ENCODE measurements at regions not wholly inside any gene's neighbourhood (a gene's known extent, or its start where the extent isn't known, plus 50 kb on each side); places are given as distances from the start of the nearest gene placed in this dataset.

DNA sequence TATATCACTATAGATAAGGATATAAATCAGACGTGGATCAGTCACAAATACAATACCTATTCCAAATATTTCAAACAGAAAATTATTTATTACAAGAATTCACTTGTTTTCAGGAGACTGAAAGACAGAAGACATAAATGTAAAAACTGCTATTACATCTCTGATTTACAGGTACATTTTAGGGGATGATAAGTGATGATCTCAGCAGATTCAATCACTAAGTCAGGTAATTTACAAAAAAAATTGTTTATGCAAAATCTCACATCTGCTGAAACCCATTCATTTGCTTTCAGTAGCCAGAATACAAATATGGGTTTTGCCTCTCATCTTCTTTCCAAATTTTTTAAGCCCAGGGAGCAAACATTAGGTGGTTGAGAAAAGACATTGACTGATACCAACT is 1648.4 kb upstream of the RAG2 start:
- Mint-ChIP-seq H3K27ac (ENCODE audit: unreplicated experiment) (no peak overlapping the region), H3K4me3 (ENCODE audit: unreplicated experiment) (no peak overlapping the region), H3K27me3 (ENCODE audit: unreplicated experiment) (no peaks in the 10 kb centered on the region), H3K36me3 (ENCODE audit: unreplicated experiment) (no peaks in the 10 kb centered on the region), H3K4me1 (ENCODE audit: unreplicated experiment) (no peaks in the 10 kb centered on the region), H3K9me3 (ENCODE audit: unreplicated experiment) (no peaks in the 10 kb centered on the region)
- TF ChIP-seq, protein P1, sequence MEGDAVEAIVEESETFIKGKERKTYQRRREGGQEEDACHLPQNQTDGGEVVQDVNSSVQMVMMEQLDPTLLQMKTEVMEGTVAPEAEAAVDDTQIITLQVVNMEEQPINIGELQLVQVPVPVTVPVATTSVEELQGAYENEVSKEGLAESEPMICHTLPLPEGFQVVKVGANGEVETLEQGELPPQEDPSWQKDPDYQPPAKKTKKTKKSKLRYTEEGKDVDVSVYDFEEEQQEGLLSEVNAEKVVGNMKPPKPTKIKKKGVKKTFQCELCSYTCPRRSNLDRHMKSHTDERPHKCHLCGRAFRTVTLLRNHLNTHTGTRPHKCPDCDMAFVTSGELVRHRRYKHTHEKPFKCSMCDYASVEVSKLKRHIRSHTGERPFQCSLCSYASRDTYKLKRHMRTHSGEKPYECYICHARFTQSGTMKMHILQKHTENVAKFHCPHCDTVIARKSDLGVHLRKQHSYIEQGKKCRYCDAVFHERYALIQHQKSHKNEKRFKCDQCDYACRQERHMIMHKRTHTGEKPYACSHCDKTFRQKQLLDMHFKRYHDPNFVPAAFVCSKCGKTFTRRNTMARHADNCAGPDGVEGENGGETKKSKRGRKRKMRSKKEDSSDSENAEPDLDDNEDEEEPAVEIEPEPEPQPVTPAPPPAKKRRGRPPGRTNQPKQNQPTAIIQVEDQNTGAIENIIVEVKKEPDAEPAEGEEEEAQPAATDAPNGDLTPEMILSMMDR (IDR thresholded peaks at IDR 0.05) = no peak
- DNase-seq (ENCODE audit: extremely low spot score, unreplicated experiment) = no peak

DNA sequence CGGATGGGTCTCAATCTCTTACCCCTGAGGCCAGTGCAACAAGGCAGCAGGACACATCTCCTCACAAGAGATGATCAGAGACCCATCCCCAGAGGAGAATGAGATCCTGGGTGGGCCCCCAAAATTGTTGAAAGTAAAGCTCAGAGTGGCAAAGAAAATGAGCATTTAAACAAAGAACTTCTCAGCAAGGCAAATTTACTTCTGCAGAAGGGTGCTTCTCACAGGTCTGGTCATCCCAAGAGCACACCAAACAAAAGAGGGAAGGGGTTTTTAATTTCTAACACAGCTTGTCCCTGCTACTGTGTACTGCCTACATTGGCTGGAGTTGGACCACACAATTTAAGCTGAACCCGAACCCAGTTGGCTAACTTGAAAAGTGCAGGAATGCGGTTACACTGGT is 1628.6 kb upstream of the RAG2 start:
- H3K9me3 Mint-ChIP-seq (ENCODE audit: unreplicated experiment) = peaks cover 48% of the 10 kb centered on the region

GRCh38 chr11:38221295-38221694 is 1623.3 kb upstream of the RAG2 start:
- TF ChIP-seq, protein P1 (IDR thresholded peaks at IDR 0.05) = no peak
- peaks cover 5% of the 10 kb centered on the region for H3K4me1 Mint-ChIP-seq (ENCODE audit: unreplicated experiment)
- no peak overlapping the region for H3K27ac Mint-ChIP-seq (ENCODE audit: unreplicated experiment)
- no peak for DNase-seq (ENCODE audit: extremely low spot score, unreplicated experiment)
- H3K9me3 Mint-ChIP-seq (ENCODE audit: unreplicated experiment) = peaks cover 33% of the 10 kb centered on the region
- H3K4me3 Mint-ChIP-seq (ENCODE audit: unreplicated experiment) = no peak overlapping the region
- H3K36me3 Mint-ChIP-seq (ENCODE audit: unreplicated experiment) = peaks cover 13% of the 10 kb centered on the region
- no peaks in the 10 kb centered on the region for H3K27me3 Mint-ChIP-seq (ENCODE audit: unreplicated experiment)

More for the DNA sequence above, 1628.6 kb upstream of the RAG2 start:
- no peak overlapping the region for H3K4me3 Mint-ChIP-seq (ENCODE audit: unreplicated experiment)
- H3K4me1 Mint-ChIP-seq (ENCODE audit: unreplicated experiment) = no peaks in the 10 kb centered on the region
- peaks cover 20% of the 10 kb centered on the region for H3K36me3 Mint-ChIP-seq (ENCODE audit: unreplicated experiment)
- no peak overlapping the region for H3K27ac Mint-ChIP-seq (ENCODE audit: unreplicated experiment)
- DNase-seq (ENCODE audit: extremely low spot score, unreplicated experiment) = no peak
- TF ChIP-seq, protein P1 (IDR thresholded peaks at IDR 0.05) = no peak
- no peaks in the 10 kb centered on the region for H3K27me3 Mint-ChIP-seq (ENCODE audit: unreplicated experiment)

DNA sequence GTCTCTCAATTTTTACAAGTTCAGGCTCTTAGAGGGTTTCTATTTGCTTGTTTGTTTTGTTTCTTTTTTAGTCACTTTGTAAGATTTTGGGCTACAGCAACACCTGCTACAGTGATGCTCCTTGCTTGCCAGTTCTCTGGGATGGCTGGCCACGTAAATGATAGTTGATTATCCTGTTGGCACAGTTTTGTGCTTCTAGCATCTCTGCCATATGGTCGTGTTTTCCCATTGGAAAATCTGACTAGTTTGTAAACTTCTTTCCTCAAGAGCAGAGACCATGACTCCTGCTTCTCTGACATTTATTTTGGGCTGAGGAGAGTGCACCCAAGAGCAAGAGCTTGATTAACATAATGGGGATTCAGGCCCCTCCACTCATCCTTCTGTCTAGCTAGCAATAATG is 1621.6 kb upstream of the RAG2 start:
- Mint-ChIP-seq H3K4me1 (ENCODE audit: unreplicated experiment) (peaks cover 12% of the 10 kb centered on the region), H3K9me3 (ENCODE audit: unreplicated experiment) (peaks cover 27% of the 10 kb centered on the region), H3K27me3 (ENCODE audit: unreplicated experiment) (no peaks in the 10 kb centered on the region), H3K36me3 (ENCODE audit: unreplicated experiment) (peaks cover 5% of the 10 kb centered on the region), H3K27ac (ENCODE audit: unreplicated experiment) (no peak overlapping the region), H3K4me3 (ENCODE audit: unreplicated experiment) (no peak overlapping the region)
- TF ChIP-seq, protein P1 (IDR thresholded peaks at IDR 0.05) = no peak
- DNase-seq (ENCODE audit: extremely low spot score, unreplicated experiment) = no peak

DNA sequence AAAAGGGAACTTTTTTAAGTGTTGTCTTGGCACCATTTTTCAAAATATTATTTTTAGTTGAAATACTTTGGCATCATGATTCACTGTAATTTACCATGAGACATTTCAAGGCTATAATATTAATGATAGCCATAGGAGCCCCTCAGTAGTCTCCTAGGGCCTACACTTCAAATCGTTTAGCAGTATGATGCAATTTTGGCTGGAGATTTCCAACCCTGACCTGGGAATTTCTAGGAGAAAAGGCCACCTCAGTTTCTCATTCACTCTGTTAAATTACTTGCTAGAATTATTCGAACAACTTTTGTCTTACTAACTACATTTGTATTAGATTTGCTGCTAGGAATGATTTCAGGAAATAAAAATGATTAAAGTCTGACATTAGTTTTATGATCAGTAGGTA is 1610.9 kb upstream of the RAG2 start:
- H3K36me3 Mint-ChIP-seq (ENCODE audit: unreplicated experiment) = no peaks in the 10 kb centered on the region
- H3K27me3 Mint-ChIP-seq (ENCODE audit: unreplicated experiment) = no peaks in the 10 kb centered on the region
- TF ChIP-seq, protein P1 (IDR thresholded peaks at IDR 0.05) = no peak

More for the DNA sequence above, 1610.9 kb upstream of the RAG2 start:
- Mint-ChIP-seq H3K4me3 (ENCODE audit: unreplicated experiment) (no peak overlapping the region), H3K9me3 (ENCODE audit: unreplicated experiment) (peaks cover 9% of the 10 kb centered on the region), H3K27ac (ENCODE audit: unreplicated experiment) (no peak overlapping the region), H3K4me1 (ENCODE audit: unreplicated experiment) (peaks cover 3% of the 10 kb centered on the region)
- DNase-seq (ENCODE audit: extremely low spot score, unreplicated experiment) = no peak

All from osteocyte (in vitro differentiated cells).